HFFc6 (cell line): ENCODE measurements at regions not wholly inside any gene's neighbourhood (a gene's known extent, or its start where the extent isn't known, plus 50 kb on each side); places are given as distances from the start of the nearest gene placed in this dataset.

ENCODE experiments used
- DNase-seq: peaks from one replicate; pipeline ENCODE4 v3.0.0-alpha.2; 2018
- H3K27ac Mint-ChIP-seq: 2 replicates; pipeline ENCODE4 v1.8.0; 2020; ENCODE audit warnings: mild to moderate bottlenecking, mixed read lengths
- H3K27me3 Mint-ChIP-seq: 2 replicates; pipeline ENCODE4 v1.8.0; 2021; ENCODE audit warnings: mild to moderate bottlenecking, moderate library complexity, mixed read lengths; ENCODE audit not compliant: insufficient read depth
- H3K36me3 Mint-ChIP-seq: 2 replicates; pipeline ENCODE4 v1.8.0; 2021; ENCODE audit warnings: low read depth, mixed read lengths
- H3K4me1 Mint-ChIP-seq: 2 replicates; pipeline ENCODE4 v1.8.0; 2020; ENCODE audit warnings: low read depth, mixed read lengths
- H3K4me3 Mint-ChIP-seq: 2 replicates; pipeline ENCODE4 v1.8.0; 2020; ENCODE audit warnings: mild to moderate bottlenecking, moderate library complexity, mixed read lengths
- H3K9me3 Mint-ChIP-seq: 2 replicates; pipeline ENCODE4 v1.8.0; 2020; ENCODE audit warnings: mild to moderate bottlenecking, mixed read lengths
- TF ChIP-seq, protein P1 (sequence below): fragments of 200-600 bp; sonication (generic); IDR thresholded peaks from 2 replicates; pipeline ENCODE4 v1.5.0; 2021; ENCODE audit warnings: antibody characterized with exemption, mild to moderate bottlenecking

DNA sequence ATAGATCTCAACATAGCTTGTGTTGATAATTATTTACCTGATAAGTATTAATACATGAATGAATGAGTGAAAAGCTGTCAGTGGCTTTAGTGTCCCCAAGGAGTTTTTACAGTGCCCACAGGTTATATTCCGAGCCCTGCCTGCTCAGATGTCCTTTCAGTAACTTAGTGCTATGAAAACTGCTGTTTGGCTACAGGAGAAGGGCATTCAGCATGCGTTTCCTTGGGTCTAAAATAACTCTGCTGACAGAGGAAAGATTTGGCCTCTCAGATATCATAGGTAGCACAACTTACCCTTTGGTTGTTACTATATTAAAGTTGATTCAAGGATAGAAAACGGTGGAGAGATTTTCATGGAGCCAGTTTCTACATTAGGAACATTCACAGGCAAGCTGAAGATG, 241.0 kb downstream of the ETAA1 start:
- Mint-ChIP-seq H3K36me3 (no peaks in the 10 kb centered on the region), H3K4me1 (peaks cover 12% of the 10 kb centered on the region), H3K4me3 (no peak overlapping the region), H3K9me3 (no peaks in the 10 kb centered on the region), H3K27me3 (no peaks in the 10 kb centered on the region; the same call in 1 of the 2 replicates), H3K27ac (no peak overlapping the region)
- DNase-seq: no peak
- TF ChIP-seq, protein P1, sequence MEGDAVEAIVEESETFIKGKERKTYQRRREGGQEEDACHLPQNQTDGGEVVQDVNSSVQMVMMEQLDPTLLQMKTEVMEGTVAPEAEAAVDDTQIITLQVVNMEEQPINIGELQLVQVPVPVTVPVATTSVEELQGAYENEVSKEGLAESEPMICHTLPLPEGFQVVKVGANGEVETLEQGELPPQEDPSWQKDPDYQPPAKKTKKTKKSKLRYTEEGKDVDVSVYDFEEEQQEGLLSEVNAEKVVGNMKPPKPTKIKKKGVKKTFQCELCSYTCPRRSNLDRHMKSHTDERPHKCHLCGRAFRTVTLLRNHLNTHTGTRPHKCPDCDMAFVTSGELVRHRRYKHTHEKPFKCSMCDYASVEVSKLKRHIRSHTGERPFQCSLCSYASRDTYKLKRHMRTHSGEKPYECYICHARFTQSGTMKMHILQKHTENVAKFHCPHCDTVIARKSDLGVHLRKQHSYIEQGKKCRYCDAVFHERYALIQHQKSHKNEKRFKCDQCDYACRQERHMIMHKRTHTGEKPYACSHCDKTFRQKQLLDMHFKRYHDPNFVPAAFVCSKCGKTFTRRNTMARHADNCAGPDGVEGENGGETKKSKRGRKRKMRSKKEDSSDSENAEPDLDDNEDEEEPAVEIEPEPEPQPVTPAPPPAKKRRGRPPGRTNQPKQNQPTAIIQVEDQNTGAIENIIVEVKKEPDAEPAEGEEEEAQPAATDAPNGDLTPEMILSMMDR: no peak

DNA sequence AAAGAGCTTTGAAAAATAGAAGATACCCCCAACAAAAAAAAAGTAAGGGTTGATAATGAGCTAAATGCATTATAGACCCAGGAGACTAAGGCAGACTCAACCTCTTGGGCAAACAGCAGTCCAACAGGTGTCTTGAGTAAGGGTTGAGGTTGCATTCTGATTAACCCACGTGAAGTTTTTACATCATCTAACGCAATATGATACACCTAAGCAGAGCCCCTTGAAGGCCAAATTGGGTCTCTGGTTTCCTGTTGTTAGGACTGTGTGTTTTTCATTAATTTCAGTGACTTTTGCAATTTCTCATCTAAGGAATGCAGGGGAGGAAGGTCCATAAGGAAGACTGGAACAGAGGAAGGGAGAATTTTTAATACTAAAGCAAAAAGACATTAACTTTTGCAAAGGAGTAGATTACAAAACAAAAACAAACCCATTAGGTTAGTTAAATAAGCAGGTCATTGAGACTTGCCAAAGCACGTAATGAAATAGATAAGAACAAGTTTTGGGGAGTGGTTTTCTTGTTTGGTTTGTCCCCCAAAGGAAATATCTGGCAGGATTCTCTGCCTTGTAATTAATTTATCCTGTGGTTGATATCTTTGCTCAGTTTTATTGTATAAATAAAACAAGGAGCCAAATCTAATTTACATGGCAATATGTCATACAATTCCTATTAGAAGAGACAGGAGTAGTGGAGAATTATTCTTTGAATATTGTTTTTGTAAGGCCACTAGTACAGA, 244.3 kb downstream of the ETAA1 start:
- no peaks in the 10 kb centered on the region for H3K27me3 Mint-ChIP-seq
- TF ChIP-seq, protein P1: no peak
- peaks cover 28% of the 10 kb centered on the region for H3K4me1 Mint-ChIP-seq
- H3K4me3 Mint-ChIP-seq: no peak overlapping the region
- no peak overlapping the region for H3K27ac Mint-ChIP-seq
- no peaks in the 10 kb centered on the region; the same call in 1 of the 2 replicates for H3K36me3 Mint-ChIP-seq
- no peak for DNase-seq
- peaks cover 4% of the 10 kb centered on the region; the same call in 1 of the 2 replicates for H3K9me3 Mint-ChIP-seq

DNA sequence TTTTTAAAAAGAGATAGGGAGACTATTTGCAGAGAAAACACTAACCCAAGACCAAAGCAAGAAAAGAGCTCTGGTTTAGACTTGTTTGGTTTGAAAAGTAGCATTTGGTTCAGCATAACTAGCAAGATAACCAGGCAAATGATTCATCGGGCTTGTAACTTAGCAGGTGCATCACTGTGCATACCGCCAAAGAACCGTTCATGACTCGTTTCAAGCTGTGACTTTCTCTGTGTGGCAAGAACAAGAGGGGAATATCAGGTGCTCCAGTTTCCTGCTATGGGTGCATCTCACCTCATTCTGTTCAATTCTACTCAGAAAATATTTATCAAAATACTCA, 244.9 kb downstream of the ETAA1 start:
- Mint-ChIP-seq H3K4me1 (peaks cover 28% of the 10 kb centered on the region), H3K9me3 (peaks cover 4% of the 10 kb centered on the region; the same call in 1 of the 2 replicates), H3K27ac (no peak overlapping the region), H3K4me3 (no peak overlapping the region), H3K36me3 (no peaks in the 10 kb centered on the region; the same call in none of the 2 replicates), H3K27me3 (no peaks in the 10 kb centered on the region)
- peak; percentile 20 for DNase-seq
- TF ChIP-seq, protein P1: no peak

DNA sequence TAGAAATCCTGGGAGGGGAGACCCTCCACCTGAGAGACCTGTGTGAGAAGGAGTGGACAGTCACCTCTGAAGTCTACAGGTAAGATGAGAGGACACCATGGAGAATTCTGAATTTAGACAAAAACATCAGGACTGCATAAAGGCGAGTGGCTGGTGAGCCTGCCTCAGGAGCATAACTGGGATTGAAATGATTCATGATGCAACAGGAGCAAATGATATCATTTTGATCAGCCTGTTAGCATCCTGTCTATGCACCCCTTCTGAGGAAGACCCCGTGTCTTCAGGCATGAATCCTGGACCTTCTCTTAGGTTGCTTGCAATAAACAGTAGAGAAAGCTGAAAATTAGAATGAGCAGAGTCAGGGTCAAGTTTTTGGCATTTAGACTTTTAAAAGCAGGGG, 245.8 kb downstream of the ETAA1 start:
- TF ChIP-seq, protein P1: no peak
- Mint-ChIP-seq H3K27ac (no peak overlapping the region), H3K36me3 (no peaks in the 10 kb centered on the region; the same call in none of the 2 replicates), H3K27me3 (no peaks in the 10 kb centered on the region), H3K4me1 (peaks cover 28% of the 10 kb centered on the region), H3K4me3 (no peak overlapping the region), H3K9me3 (peaks cover 4% of the 10 kb centered on the region; the same call in 1 of the 2 replicates)
- DNase-seq: no peak

DNA sequence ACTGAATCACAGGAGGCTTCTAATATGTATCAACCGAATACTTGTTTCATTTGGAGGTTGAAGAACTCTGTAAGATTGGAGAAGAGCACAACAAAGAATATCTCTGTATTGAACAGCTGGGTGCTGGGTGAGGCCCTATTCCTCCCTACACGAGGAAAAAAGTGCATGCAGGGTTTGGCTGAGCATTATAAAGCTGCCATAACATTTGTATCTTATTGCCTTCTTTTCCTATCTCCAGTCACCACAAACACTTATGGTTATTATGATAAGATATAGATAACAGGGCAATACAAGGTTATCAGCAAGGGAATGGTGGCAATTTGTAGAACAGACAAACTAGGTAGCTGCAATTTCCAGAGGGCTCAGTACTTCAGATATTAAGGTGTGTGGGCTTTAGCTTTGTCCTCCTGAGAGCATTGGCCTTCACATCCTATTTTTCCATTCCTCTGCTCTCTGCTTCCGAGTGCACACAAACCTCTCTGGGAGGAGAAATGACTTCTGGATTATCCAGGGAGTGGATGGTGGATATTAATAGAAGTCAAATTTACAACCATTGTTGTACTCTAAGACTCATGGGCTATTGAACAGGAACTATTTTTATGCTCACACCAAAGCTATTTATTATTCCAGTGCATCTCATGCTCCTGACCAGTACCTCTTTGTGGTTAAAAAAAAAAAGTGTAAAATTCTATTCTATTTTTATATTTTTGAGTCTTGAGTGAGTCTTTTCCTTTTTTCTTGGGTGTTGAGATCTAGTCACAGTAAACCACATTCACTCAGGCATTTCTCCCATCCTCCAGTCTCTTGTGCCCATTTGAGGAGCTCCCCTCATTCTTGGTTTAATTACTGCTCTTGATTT, 248.4 kb downstream of the ETAA1 start:
- Mint-ChIP-seq H3K27me3 (no peaks in the 10 kb centered on the region), H3K4me1 (peaks cover 45% of the 10 kb centered on the region), H3K27ac (no peak overlapping the region), H3K4me3 (no peak overlapping the region), H3K36me3 (no peaks in the 10 kb centered on the region; the same call in none of the 2 replicates), H3K9me3 (peaks cover 4% of the 10 kb centered on the region; the same call in 1 of the 2 replicates)
- no peak for DNase-seq
- TF ChIP-seq, protein P1: no peak
